Tibial nerve (tissue), 3 donors: ENCODE measurements at regions not wholly inside any gene's neighbourhood (a gene's known extent, or its start where the extent isn't known, plus 50 kb on each side); places are given as distances from the start of the nearest gene placed in this dataset.

ENCODE experiments used
- CTCF ChIP-seq, 5 experiments: fragments of 200-600 bp in 3 of 5; fragments of 450-650 bp in 2 of 5; sonication (generic) in 3 of 5; IDR thresholded peaks; one replicate each; pipeline ENCODE4 v1.5.1; 2016 to 2019; ENCODE audit warnings: antibody characterized with exemption in 5 of 5, mild to moderate bottlenecking in 3 of 5, moderate library complexity in 2 of 5
- POLR2A ChIP-seq, 2 donors: fragments of 450-650 bp; IDR thresholded peaks; one replicate each; pipeline ENCODE4 v1.6.1; 2017; ENCODE audit warnings: antibody characterized with exemption in 2 of 2, mild to moderate bottlenecking in 2 of 2, moderate library complexity in 2 of 2

GRCh38 chr4:67375291-67375690 lies 170.0 kb downstream of the CENPC start:
- TF ChIP-seq CTCF (IDR thresholded peaks at IDR 0.05) (no peak), POLR2A (IDR thresholded peaks at IDR 0.05) (no peak)
